ENCODE measurements at regions not wholly inside any gene's neighbourhood (a gene's known extent, or its start where the extent isn't known, plus 50 kb on each side); places are given as distances from the start of the nearest gene placed in this dataset.

DNA sequence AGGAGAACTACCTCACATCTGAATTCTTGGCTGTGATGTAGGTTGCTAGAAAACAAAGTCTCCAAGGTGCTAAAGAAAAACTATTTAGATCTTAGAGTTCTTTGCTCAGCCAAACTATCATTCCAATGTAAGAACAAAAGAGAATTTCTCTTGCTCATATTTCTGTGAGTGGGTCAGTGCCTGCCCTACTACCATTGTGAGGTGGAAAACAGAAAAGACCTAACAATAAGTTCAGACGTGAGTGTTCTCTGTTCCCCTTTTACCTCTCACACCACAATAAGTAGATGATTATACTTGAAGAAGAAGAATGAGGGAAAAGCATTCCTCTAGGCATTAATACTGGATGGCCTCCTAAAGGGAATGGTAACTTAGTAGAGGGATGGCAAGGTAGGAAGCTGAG, 187.4 kb upstream of the KITLG start:
- H3K9me2 ChIP-seq (ENCODE audit: insufficient read depth, low read length), result no peaks in the 10 kb centered on the region

DNA sequence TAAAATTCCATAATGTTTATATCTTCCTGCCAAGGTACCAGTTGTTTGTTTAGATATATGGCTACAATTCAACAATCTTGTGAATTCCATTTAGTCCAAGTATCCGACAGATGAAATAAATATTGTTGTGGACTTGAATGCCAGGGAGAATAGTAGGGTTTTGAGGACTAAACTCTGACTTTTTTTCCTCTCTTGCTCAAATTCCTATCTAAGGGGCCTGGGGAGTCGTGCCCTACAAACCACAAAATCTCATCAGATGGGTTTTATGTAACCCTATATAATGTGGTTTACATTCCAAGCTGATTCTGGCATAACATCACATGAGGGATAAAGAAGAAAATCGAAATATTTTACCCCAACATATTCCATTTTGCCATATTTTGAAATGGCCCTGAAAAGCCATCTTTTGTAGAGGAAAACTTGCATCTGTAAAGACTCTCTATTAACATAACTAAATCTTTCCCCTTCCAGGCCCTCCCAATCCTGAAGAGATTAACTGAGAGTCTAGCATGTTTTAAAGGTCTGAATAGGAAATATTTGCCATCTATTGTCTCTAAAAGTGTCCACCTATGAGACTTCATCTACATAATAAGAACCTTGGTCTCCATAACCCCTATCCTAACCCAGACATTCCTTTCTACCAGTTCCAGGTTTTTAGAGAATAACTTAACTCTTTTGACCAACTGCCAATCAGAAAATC, 184.7 kb upstream of the KITLG start:
- Histone ChIP-seq H3K36me3 (ENCODE audit: insufficient read depth, low read length) (no peaks in the 10 kb centered on the region), H3K27ac (ENCODE audit: low read length) (no peak overlapping the region), H3K4me3 (ENCODE audit: low read length) (no peak overlapping the region), H3F3A (ENCODE audit: insufficient read depth, low read length, poor library complexity, severe bottlenecking) (no peaks in the 10 kb centered on the region), H2AFZ (ENCODE audit: low read depth, low read length) (no peak overlapping the region), H4K20me1 (ENCODE audit: insufficient read depth) (no peaks in the 10 kb centered on the region), H3K4me2 (ENCODE audit: low read length) (no peak overlapping the region), H3K9me3 (ENCODE audit: low read length) (no peaks in the 10 kb centered on the region), H3K9me2 (ENCODE audit: insufficient read depth, low read length) (no peaks in the 10 kb centered on the region), H3K79me2 (replicated peaks; ENCODE audit: insufficient read depth, low read length) (no peaks in the 10 kb centered on the region), H3K9ac (ENCODE audit: low read length) (no peak overlapping the region), H3K27me3 (ENCODE audit: insufficient read depth, low read depth, low read length) (no peaks in the 10 kb centered on the region)
- TF ChIP-seq TAF1 (IDR thresholded peaks at IDR 0.05; ENCODE audit: low read depth) (no peak), SMC3 (conservative IDR thresholded peaks at IDR 0.05; ENCODE audit: poor library complexity) (no peak)
- TF ChIP-seq, protein P1, sequence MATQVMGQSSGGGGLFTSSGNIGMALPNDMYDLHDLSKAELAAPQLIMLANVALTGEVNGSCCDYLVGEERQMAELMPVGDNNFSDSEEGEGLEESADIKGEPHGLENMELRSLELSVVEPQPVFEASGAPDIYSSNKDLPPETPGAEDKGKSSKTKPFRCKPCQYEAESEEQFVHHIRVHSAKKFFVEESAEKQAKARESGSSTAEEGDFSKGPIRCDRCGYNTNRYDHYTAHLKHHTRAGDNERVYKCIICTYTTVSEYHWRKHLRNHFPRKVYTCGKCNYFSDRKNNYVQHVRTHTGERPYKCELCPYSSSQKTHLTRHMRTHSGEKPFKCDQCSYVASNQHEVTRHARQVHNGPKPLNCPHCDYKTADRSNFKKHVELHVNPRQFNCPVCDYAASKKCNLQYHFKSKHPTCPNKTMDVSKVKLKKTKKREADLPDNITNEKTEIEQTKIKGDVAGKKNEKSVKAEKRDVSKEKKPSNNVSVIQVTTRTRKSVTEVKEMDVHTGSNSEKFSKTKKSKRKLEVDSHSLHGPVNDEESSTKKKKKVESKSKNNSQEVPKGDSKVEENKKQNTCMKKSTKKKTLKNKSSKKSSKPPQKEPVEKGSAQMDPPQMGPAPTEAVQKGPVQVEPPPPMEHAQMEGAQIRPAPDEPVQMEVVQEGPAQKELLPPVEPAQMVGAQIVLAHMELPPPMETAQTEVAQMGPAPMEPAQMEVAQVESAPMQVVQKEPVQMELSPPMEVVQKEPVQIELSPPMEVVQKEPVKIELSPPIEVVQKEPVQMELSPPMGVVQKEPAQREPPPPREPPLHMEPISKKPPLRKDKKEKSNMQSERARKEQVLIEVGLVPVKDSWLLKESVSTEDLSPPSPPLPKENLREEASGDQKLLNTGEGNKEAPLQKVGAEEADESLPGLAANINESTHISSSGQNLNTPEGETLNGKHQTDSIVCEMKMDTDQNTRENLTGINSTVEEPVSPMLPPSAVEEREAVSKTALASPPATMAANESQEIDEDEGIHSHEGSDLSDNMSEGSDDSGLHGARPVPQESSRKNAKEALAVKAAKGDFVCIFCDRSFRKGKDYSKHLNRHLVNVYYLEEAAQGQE (IDR thresholded peaks at IDR 0.05; ENCODE audit: borderline replicate concordance), result no peak

More for the DNA sequence above, 187.4 kb upstream of the KITLG start:
- no peaks in the 10 kb centered on the region for H3F3A ChIP-seq (ENCODE audit: insufficient read depth, low read length, poor library complexity, severe bottlenecking)
- no peak overlapping the region for H3K9ac ChIP-seq (ENCODE audit: low read length)
- H4K20me1 ChIP-seq (ENCODE audit: insufficient read depth), result no peaks in the 10 kb centered on the region
- no peak overlapping the region for H2AFZ ChIP-seq (ENCODE audit: low read depth, low read length)
- no peak overlapping the region for H3K4me2 ChIP-seq (ENCODE audit: low read length)
- no peaks in the 10 kb centered on the region for H3K36me3 ChIP-seq (ENCODE audit: insufficient read depth, low read length)
- no peak overlapping the region for H3K4me3 ChIP-seq (ENCODE audit: low read length)
- no peak for TF ChIP-seq POLR2AphosphoS5 (IDR thresholded peaks at IDR 0.05)
- TF ChIP-seq RAD21 (conservative IDR thresholded peaks at IDR 0.05), result no peak
- no peak for TF ChIP-seq MXI1 (conservative IDR thresholded peaks at IDR 0.05; ENCODE audit: poor library complexity, severe bottlenecking)
- no peak for TF ChIP-seq EZH2 (IDR thresholded peaks at IDR 0.05; ENCODE audit: borderline replicate concordance, insufficient read depth, low read length, poor library complexity, severe bottlenecking)
- no peak for TF ChIP-seq SMC3 (conservative IDR thresholded peaks at IDR 0.05; ENCODE audit: poor library complexity)
- TF ChIP-seq, protein P1 (IDR thresholded peaks at IDR 0.05; ENCODE audit: borderline replicate concordance), result no peak
- no peak for TF ChIP-seq TAF1 (IDR thresholded peaks at IDR 0.05; ENCODE audit: low read depth)
- TF ChIP-seq CTCF (IDR thresholded peaks at IDR 0.05; ENCODE audit: poor library complexity, severe bottlenecking), result no peak
- no peak for TF ChIP-seq EP300 (conservative IDR thresholded peaks at IDR 0.05; ENCODE audit: poor library complexity, severe bottlenecking)
- no peaks in the 10 kb centered on the region for H3K79me2 ChIP-seq (replicated peaks; ENCODE audit: insufficient read depth, low read length)
- no peak overlapping the region for H3K27ac ChIP-seq (ENCODE audit: low read length)
- H3K27me3 ChIP-seq (ENCODE audit: insufficient read depth, low read depth, low read length), result no peaks in the 10 kb centered on the region
- no peaks in the 10 kb centered on the region for H3K9me3 ChIP-seq (ENCODE audit: low read length)
